ENCODE measurements at regions not wholly inside any gene's neighbourhood (a gene's known extent, or its start where the extent isn't known, plus 50 kb on each side); places are given as distances from the start of the nearest gene placed in this dataset.

GRCh38 chr4:174107746-174108354, 175.6 kb downstream of the FBXO8 start:
- Mint-ChIP-seq H3K27ac (no peak overlapping the region), H3K27me3 (ENCODE audit: low read depth) (no peaks in the 10 kb centered on the region), H3K4me1 (peaks cover 8 to 9% of the 10 kb centered on the region in 2 experiments), H3K4me3 (no peak overlapping the region), H3K36me3 (ENCODE audit: insufficient read depth in 1 of 3, low read depth in 3 of 3) (no peaks in the 10 kb centered on the region), H3K9me3 (no peaks in the 10 kb centered on the region)
- Histone ChIP-seq H2BK120ac (ENCODE audit: low read depth, low read length, poor library complexity, severe bottlenecking) (no peak overlapping the region), H3K56ac (ENCODE audit: insufficient read length, low read depth, low read length) (no peak overlapping the region), H4K91ac (ENCODE audit: insufficient read length, low read depth, low read length) (no peak overlapping the region), H3K9ac (ENCODE audit: extremely low read depth, insufficient read length, low read length) (no peak overlapping the region), H3T11ph (ENCODE audit: low read length) (no peak overlapping the region), H4K5ac (ENCODE audit: insufficient read length, low read depth, low read length) (no peak overlapping the region), H2BK5ac (ENCODE audit: insufficient read length, low read length) (no peak overlapping the region), H2AFZ (ENCODE audit: low read length) (no peak overlapping the region), H3K27ac (ENCODE audit: insufficient read length, low read depth, low read length) (no peak overlapping the region), H4K20me1 (ENCODE audit: control insufficient read depth, insufficient read depth, insufficient read length) (no peaks in the 10 kb centered on the region), H3K9me3 (ENCODE audit: control insufficient read depth, low read depth, low read length) (no peaks in the 10 kb centered on the region), H3K18ac (ENCODE audit: insufficient read length, low read depth, low read length) (no peak overlapping the region), H3K4me2 (ENCODE audit: insufficient read depth, insufficient read length, low read length) (no peak overlapping the region), H3K79me1 (ENCODE audit: insufficient read depth, low read depth, low read length, poor library complexity, severe bottlenecking) (no peaks in the 10 kb centered on the region), H3K4ac (ENCODE audit: low read depth, low read length) (no peak overlapping the region), H3K4me1 (ENCODE audit: insufficient read depth, low read length) (no peaks in the 10 kb centered on the region), H4K8ac (replicated peaks; ENCODE audit: insufficient read length, low read depth, low read length) (no peak overlapping the region), H3K23me2 (ENCODE audit: insufficient read length, low read depth, low read length, poor library complexity, severe bottlenecking) (no peaks in the 10 kb centered on the region), H3K14ac (ENCODE audit: insufficient read depth, low read length) (no peak overlapping the region), H3K79me2 (ENCODE audit: insufficient read depth, low read length) (no peaks in the 10 kb centered on the region), H2AK5ac (ENCODE audit: insufficient read length, low read length) (no peak overlapping the region), H3K23ac (ENCODE audit: insufficient read length, low read depth, low read length) (no peak overlapping the region), H2BK20ac (ENCODE audit: low read depth, low read length, poor library complexity, severe bottlenecking) (no peak overlapping the region), H3K27me3 (ENCODE audit: insufficient read depth, low read length) (no peaks in the 10 kb centered on the region), H2BK15ac (ENCODE audit: low read depth, low read length) (no peak overlapping the region), H2BK12ac (ENCODE audit: insufficient read length, low read depth, low read length) (no peak overlapping the region)
- TF ChIP-seq CTCF (conservative IDR thresholded peaks at IDR 0.05): no peak; the same call in 2 of the 3 replicates
- peak; percentile 38 for DNase-seq
- WGBS (ENCODE audit: extremely low coverage, insufficient read length, low lambda C conversion rate): no CpG with 5 or more reads among the region's 6 CpGs
